NT2/D1 (cell line): ENCODE measurements at regions not wholly inside any gene's neighbourhood (a gene's known extent, or its start where the extent isn't known, plus 50 kb on each side); places are given as distances from the start of the nearest gene placed in this dataset.

Experiments
- DNase-seq: peaks from one replicate; pipeline ENCODE4 v3.0.0-alpha.2; 2011; ENCODE audit warnings: low read depth, low spot score
- H3K27me3 ChIP-seq: 2 replicates; pipeline ENCODE4 v1.6.0; 2011; ENCODE audit warnings: mild to moderate bottlenecking; ENCODE audit not compliant: insufficient read length, insufficient read depth
- H3K36me3 ChIP-seq: 2 replicates; pipeline ENCODE4 v1.6.1; 2011; ENCODE audit warnings: mild to moderate bottlenecking, low read length, mixed read lengths; ENCODE audit not compliant: insufficient read depth, insufficient read length
- H3K4me1 ChIP-seq: 2 replicates; pipeline ENCODE4 v1.5.1; 2011; ENCODE audit not compliant: insufficient read depth, insufficient read length
- H3K4me3 ChIP-seq: 2 replicates; pipeline ENCODE4 v1.5.1; 2011; ENCODE audit warnings: low read depth; ENCODE audit not compliant: insufficient read length
- H3K9ac ChIP-seq: 2 replicates; pipeline ENCODE4 v1.6.0; 2011; ENCODE audit warnings: low read depth; ENCODE audit not compliant: insufficient read length
- H3K9me3 ChIP-seq: 2 replicates; pipeline ENCODE4 v1.5.1; 2011; ENCODE audit warnings: mild to moderate bottlenecking, low read length; ENCODE audit not compliant: insufficient read depth
- SUZ12 ChIP-seq: IDR thresholded peaks from 2 replicates; pipeline ENCODE4 v1.6.1; 2011; ENCODE audit not compliant: insufficient read length, insufficient read depth; ENCODE audit errors: extremely low read depth
- YY1 ChIP-seq: IDR thresholded peaks from 2 replicates; pipeline ENCODE4 v1.6.1; 2011; ENCODE audit not compliant: insufficient read length, insufficient read depth
- ZNF274 ChIP-seq: IDR thresholded peaks from 2 replicates; pipeline ENCODE4 v1.6.1; 2011; ENCODE audit warnings: mild to moderate bottlenecking, low read depth, low read length

- no peak overlapping the region for H3K9ac ChIP-seq
- H3K4me3 ChIP-seq, result no peak overlapping the region
- peaks cover 3% of the 10 kb centered on the region for H3K4me1 ChIP-seq
- H3K9me3 ChIP-seq, result no peaks in the 10 kb centered on the region
- TF ChIP-seq ZNF274, result no peak
- DNase-seq, result no peak
- H3K27me3 ChIP-seq, result no peaks in the 10 kb centered on the region
- no peaks in the 10 kb centered on the region for H3K36me3 ChIP-seq
These were observed 533.4 kb downstream of the NTRK3 start for GRCh38 chr15:87722941-87723691.

GRCh38 chr15:87720235-87720634, 536.3 kb downstream of the NTRK3 start:
- no peaks in the 10 kb centered on the region for H3K36me3 ChIP-seq
- H3K9ac ChIP-seq, result no peak overlapping the region
- H3K27me3 ChIP-seq, result no peaks in the 10 kb centered on the region
- no peak for DNase-seq
- TF ChIP-seq SUZ12 (no peak), ZNF274 (no peak), YY1 (no peak)
- H3K9me3 ChIP-seq, result no peaks in the 10 kb centered on the region
- peaks cover 3% of the 10 kb centered on the region for H3K4me1 ChIP-seq
- no peak overlapping the region for H3K4me3 ChIP-seq

GRCh38 chr15:87716422-87716821, 540.1 kb downstream of the NTRK3 start:
- Histone ChIP-seq H3K36me3 (no peaks in the 10 kb centered on the region), H3K9me3 (no peaks in the 10 kb centered on the region), H3K4me3 (no peak overlapping the region), H3K4me1 (no peaks in the 10 kb centered on the region), H3K9ac (no peak overlapping the region), H3K27me3 (no peaks in the 10 kb centered on the region)
- TF ChIP-seq SUZ12 (no peak), YY1 (no peak), ZNF274 (no peak)
- DNase-seq, result no peak

DNA sequence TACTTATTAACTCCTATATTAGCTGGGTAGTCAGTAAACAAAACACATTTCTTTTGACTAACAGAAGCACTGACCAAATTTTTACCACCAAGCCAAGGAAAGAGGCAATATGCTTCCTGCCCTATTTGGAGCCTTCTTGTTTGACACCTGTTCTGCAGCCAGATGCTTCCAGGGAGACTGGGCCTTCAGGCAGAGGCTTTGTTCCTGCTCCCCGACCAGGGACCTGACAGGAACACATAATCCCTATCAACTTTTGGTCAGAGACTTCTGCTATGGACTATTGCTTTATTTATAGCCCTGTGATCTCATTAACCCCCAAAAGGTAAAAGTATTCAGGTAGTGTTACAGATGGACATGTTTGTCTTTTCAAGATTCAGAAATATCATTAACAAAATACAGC, 541.3 kb downstream of the NTRK3 start:
- Histone ChIP-seq H3K9me3 (no peaks in the 10 kb centered on the region), H3K36me3 (no peaks in the 10 kb centered on the region), H3K27me3 (no peaks in the 10 kb centered on the region), H3K4me1 (no peaks in the 10 kb centered on the region), H3K4me3 (no peak overlapping the region), H3K9ac (no peak overlapping the region)
- DNase-seq, result no peak
- TF ChIP-seq SUZ12 (no peak), YY1 (no peak), ZNF274 (no peak)

- TF ChIP-seq ZNF274 (no peak), YY1 (no peak), SUZ12 (no peak)
These were observed 543.1 kb downstream of the NTRK3 start for GRCh38 chr15:87713475-87713879.

DNA sequence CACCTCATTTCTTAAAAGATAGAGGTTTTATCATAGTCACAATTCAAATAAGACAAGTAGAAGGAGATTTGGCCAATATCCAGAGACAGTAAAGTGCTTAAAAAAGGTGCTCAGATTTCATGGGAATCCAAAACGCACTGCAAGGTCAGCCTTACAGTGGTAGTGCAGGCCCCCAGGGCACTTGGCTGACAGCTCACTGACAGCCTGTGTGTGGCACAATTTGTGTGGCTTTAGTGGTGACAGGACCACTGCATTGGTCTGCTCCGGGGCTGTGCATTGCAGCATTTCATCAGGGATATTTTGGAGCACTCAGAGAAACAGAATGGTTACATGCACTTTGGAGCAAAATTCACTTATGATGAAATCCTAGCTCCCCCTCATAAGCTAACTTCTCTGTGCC, 544.3 kb downstream of the NTRK3 start:
- no peaks in the 10 kb centered on the region for H3K36me3 ChIP-seq
- H3K4me3 ChIP-seq, result no peak overlapping the region
- H3K9ac ChIP-seq, result no peak overlapping the region
- no peaks in the 10 kb centered on the region for H3K4me1 ChIP-seq
- DNase-seq, result no peak
- no peaks in the 10 kb centered on the region for H3K9me3 ChIP-seq
- no peaks in the 10 kb centered on the region for H3K27me3 ChIP-seq
- TF ChIP-seq SUZ12, result no peak
- no peak for TF ChIP-seq ZNF274
- no peak for TF ChIP-seq YY1

More at GRCh38 chr15:87713475-87713879, 543.1 kb downstream of the NTRK3 start:
- H3K36me3 ChIP-seq, result no peaks in the 10 kb centered on the region
- H3K4me1 ChIP-seq, result no peaks in the 10 kb centered on the region
- no peak overlapping the region for H3K9ac ChIP-seq
- no peaks in the 10 kb centered on the region for H3K9me3 ChIP-seq
- DNase-seq, result no peak
- no peak overlapping the region for H3K4me3 ChIP-seq
- H3K27me3 ChIP-seq, result no peaks in the 10 kb centered on the region

- DNase-seq, result no peak
- H3K4me1 ChIP-seq, result no peaks in the 10 kb centered on the region
- no peak for TF ChIP-seq YY1
- TF ChIP-seq ZNF274, result no peak
- no peak for TF ChIP-seq SUZ12
- no peaks in the 10 kb centered on the region for H3K27me3 ChIP-seq
- no peaks in the 10 kb centered on the region for H3K36me3 ChIP-seq
- H3K9me3 ChIP-seq, result no peaks in the 10 kb centered on the region
- no peak overlapping the region for H3K9ac ChIP-seq
- H3K4me3 ChIP-seq, result no peak overlapping the region
These were observed 545.5 kb downstream of the NTRK3 start for GRCh38 chr15:87711026-87711425.

GRCh38 chr15:87710406-87710805, 546.1 kb downstream of the NTRK3 start:
- H3K9ac ChIP-seq, result no peak overlapping the region
- TF ChIP-seq SUZ12 (no peak), YY1 (no peak), ZNF274 (no peak)
- H3K4me3 ChIP-seq, result no peak overlapping the region
- no peaks in the 10 kb centered on the region for H3K9me3 ChIP-seq
- DNase-seq, result no peak
- no peaks in the 10 kb centered on the region for H3K36me3 ChIP-seq
- H3K27me3 ChIP-seq, result no peaks in the 10 kb centered on the region
- no peaks in the 10 kb centered on the region for H3K4me1 ChIP-seq
